ENCODE measurements at regions not wholly inside any gene's neighbourhood (a gene's known extent, or its start where the extent isn't known, plus 50 kb on each side); places are given as distances from the start of the nearest gene placed in this dataset.

DNA sequence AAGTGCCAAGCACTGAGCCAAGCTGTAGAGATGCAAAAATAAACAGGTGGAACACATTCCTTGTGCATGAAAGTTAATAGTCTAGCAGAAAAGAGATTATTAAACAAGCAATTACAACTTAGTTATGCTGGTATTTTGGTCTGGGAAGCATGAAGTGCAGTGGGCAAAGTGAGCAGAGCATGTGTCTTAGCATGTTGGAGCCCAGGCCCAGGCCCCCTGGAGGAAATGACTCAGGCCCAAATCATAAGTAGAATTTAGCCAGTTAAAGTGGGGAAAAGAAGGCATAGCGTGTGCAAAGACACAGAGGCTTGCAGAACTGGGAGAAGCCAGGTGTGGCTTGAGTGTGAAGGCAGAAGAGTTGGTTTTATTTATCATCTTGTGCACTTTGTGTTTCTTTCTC, 163.8 kb upstream of the ATP11B start:
- no peak overlapping the region for H3K4me3 ChIP-seq (ENCODE audit: insufficient read depth, low read length)
- H3K79me2 ChIP-seq (ENCODE audit: insufficient read depth, low read length), result no peaks in the 10 kb centered on the region
- no peak for TF ChIP-seq CTCF (IDR thresholded peaks at IDR 0.05; ENCODE audit: extremely low read depth, low read depth, low read length)
- no peaks in the 10 kb centered on the region for H3K4me1 ChIP-seq (ENCODE audit: insufficient read depth, low read length)
- H3K27ac ChIP-seq (ENCODE audit: low read depth, low read length), result no peak overlapping the region
- no peak overlapping the region for H2AFZ ChIP-seq (ENCODE audit: low read length)
- H3K4me2 ChIP-seq (ENCODE audit: insufficient read depth, low read length), result no peak overlapping the region
- H3K27me3 ChIP-seq (ENCODE audit: insufficient read depth, low read length), result no peaks in the 10 kb centered on the region
- no peaks in the 10 kb centered on the region for H3K9me3 ChIP-seq (ENCODE audit: low read depth, low read length)
- H4K20me1 ChIP-seq (ENCODE audit: insufficient read depth, low read length), result no peaks in the 10 kb centered on the region
- no peak for DNase-seq (ENCODE audit: insufficient read length, low spot score, missing footprints)
- H3K36me3 ChIP-seq (ENCODE audit: insufficient read depth, low read length), result no peaks in the 10 kb centered on the region

DNA sequence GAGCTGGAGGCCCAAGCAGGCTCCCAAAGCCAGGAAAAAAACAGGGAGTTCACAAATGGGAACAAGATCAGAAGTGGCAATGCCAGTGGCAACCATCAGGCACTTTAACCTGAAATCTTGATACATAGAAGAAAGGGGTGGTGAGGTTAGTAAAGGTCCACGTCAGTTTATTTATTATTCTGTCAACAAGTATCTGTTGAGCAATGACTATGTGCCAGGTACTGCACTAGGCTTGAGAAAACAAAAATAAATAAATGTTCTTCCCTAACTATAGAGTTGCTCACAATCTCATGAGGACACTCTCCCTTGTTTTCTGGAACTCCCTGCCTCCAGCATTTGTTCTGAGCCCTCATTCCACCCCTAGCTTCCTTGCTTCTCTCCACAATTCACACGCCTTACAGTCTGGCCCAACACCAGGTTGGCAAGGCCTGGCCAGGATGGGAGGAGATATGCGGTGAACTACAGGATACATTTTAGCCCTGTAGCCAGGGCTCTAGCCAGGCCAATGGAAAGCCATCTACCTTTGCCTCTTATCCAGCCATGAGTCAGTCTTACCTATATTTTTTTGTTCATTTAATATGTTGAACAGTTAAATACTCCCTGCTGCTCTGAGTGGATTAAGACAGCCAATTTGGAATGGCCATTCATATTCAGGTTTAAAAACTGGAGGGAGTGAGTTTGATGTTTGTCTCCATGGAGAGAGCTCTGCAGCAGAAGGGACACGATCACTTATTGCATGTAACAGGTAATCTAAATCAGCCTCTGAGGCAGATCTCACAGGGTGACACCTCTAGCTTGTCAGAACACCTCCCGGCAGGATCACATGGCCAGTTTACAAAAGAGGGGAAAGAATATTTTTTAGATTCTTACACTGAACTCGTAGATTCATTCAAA, 161.9 kb upstream of the ATP11B start:
- H3K4me1 ChIP-seq (ENCODE audit: insufficient read depth, low read length), result no peaks in the 10 kb centered on the region
- TF ChIP-seq CTCF (IDR thresholded peaks at IDR 0.05; ENCODE audit: extremely low read depth, low read depth, low read length), result no peak
- no peaks in the 10 kb centered on the region for H3K36me3 ChIP-seq (ENCODE audit: insufficient read depth, low read length)
- no peaks in the 10 kb centered on the region for H3K27me3 ChIP-seq (ENCODE audit: insufficient read depth, low read length)
- H3K27ac ChIP-seq (ENCODE audit: low read depth, low read length), result no peak overlapping the region
- H3K4me3 ChIP-seq (ENCODE audit: insufficient read depth, low read length), result no peak overlapping the region
- no peaks in the 10 kb centered on the region for H4K20me1 ChIP-seq (ENCODE audit: insufficient read depth, low read length)
- no peak overlapping the region for H2AFZ ChIP-seq (ENCODE audit: low read length)
- DNase-seq (ENCODE audit: insufficient read length, low spot score, missing footprints), result no peak
- H3K79me2 ChIP-seq (ENCODE audit: insufficient read depth, low read length), result no peaks in the 10 kb centered on the region
- H3K9me3 ChIP-seq (ENCODE audit: low read depth, low read length), result no peaks in the 10 kb centered on the region
- no peak overlapping the region for H3K4me2 ChIP-seq (ENCODE audit: insufficient read depth, low read length)

DNA sequence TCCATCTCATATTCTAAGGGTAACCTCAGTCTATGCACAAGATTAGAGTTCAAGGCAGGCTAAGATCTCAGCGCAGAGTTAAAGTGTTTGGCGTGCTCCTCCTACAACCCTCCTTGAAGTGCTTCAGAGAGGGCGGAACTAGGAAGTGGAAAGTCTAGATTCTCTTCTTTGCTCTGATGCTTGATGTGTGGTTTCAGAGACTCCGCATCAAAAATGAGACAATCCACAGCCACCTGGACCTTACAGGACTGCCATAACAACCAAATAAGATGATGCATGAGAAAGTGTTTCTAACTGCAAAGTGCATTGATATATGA, 161.3 kb upstream of the ATP11B start:
- Histone ChIP-seq H3K4me2 (ENCODE audit: insufficient read depth, low read length) (no peak overlapping the region), H3K9me3 (ENCODE audit: low read depth, low read length) (no peaks in the 10 kb centered on the region), H3K36me3 (ENCODE audit: insufficient read depth, low read length) (no peaks in the 10 kb centered on the region), H3K4me3 (ENCODE audit: insufficient read depth, low read length) (no peak overlapping the region), H3K27me3 (ENCODE audit: insufficient read depth, low read length) (no peaks in the 10 kb centered on the region), H4K20me1 (ENCODE audit: insufficient read depth, low read length) (no peaks in the 10 kb centered on the region), H3K79me2 (ENCODE audit: insufficient read depth, low read length) (no peaks in the 10 kb centered on the region), H3K4me1 (ENCODE audit: insufficient read depth, low read length) (no peaks in the 10 kb centered on the region), H3K27ac (ENCODE audit: low read depth, low read length) (no peak overlapping the region), H2AFZ (ENCODE audit: low read length) (no peak overlapping the region)
- TF ChIP-seq CTCF (IDR thresholded peaks at IDR 0.05; ENCODE audit: extremely low read depth, low read depth, low read length), result no peak
- DNase-seq (ENCODE audit: insufficient read length, low spot score, missing footprints), result no peak

- H3K79me2 ChIP-seq (ENCODE audit: insufficient read depth, low read length), result no peaks in the 10 kb centered on the region
- no peaks in the 10 kb centered on the region for H3K9me3 ChIP-seq (ENCODE audit: low read depth, low read length)
- H3K4me1 ChIP-seq (ENCODE audit: insufficient read depth, low read length), result no peaks in the 10 kb centered on the region
- DNase-seq (ENCODE audit: insufficient read length, low spot score, missing footprints), result no peak
- no peak overlapping the region for H2AFZ ChIP-seq (ENCODE audit: low read length)
- no peak overlapping the region for H3K27ac ChIP-seq (ENCODE audit: low read depth, low read length)
- no peak overlapping the region for H3K4me3 ChIP-seq (ENCODE audit: insufficient read depth, low read length)
- H3K36me3 ChIP-seq (ENCODE audit: insufficient read depth, low read length), result no peaks in the 10 kb centered on the region
- no peaks in the 10 kb centered on the region for H3K27me3 ChIP-seq (ENCODE audit: insufficient read depth, low read length)
- no peak for TF ChIP-seq CTCF (IDR thresholded peaks at IDR 0.05; ENCODE audit: extremely low read depth, low read depth, low read length)
- no peaks in the 10 kb centered on the region for H4K20me1 ChIP-seq (ENCODE audit: insufficient read depth, low read length)
- no peak overlapping the region for H3K4me2 ChIP-seq (ENCODE audit: insufficient read depth, low read length)
Measured at GRCh38 chr3:182633186-182633585, 160.1 kb upstream of the ATP11B start.
